NCI-H2107 treated with DMSO at 0.1 percent for 48 hours (cell line): ENCODE measurements at regions not wholly inside any gene's neighbourhood (a gene's known extent, or its start where the extent isn't known, plus 50 kb on each side); places are given as distances from the start of the nearest gene placed in this dataset.

Source experiments
- DNase-seq: peaks from one replicate; lab custom pipeline; 2025; ENCODE audit not compliant: unreplicated experiment; lab: John Stamatoyannopoulos, UW

- no peak for DNase-seq
Observed at GRCh38 chr10:10930979-10931743, 86.5 kb upstream of the CELF2 start.

GRCh38 chr10:10935032-10935431 lies 82.6 kb upstream of the CELF2 start:
- no peak for DNase-seq

GRCh38 chr10:10938676-10939075 lies 79.0 kb upstream of the CELF2 start:
- no peak for DNase-seq

GRCh38 chr10:10941127-10941730 lies 76.4 kb upstream of the CELF2 start:
- no peak for DNase-seq

- no peak for DNase-seq
Observed at GRCh38 chr10:10942441-10942840, 75.2 kb upstream of the CELF2 start.

GRCh38 chr10:10946081-10946480 lies 71.6 kb upstream of the CELF2 start:
- DNase-seq: no peak

GRCh38 chr10:10946801-10947200 lies 70.9 kb upstream of the CELF2 start:
- DNase-seq: no peak

GRCh38 chr10:10951675-10952074 lies 66.0 kb upstream of the CELF2 start:
- no peak for DNase-seq

GRCh38 chr10:10952800-10953199 lies 64.9 kb upstream of the CELF2 start:
- no peak for DNase-seq

GRCh38 chr10:10956681-10957542 lies 60.8 kb upstream of the CELF2 start:
- no peak for DNase-seq

GRCh38 chr10:10958041-10958440 lies 59.6 kb upstream of the CELF2 start:
- no peak for DNase-seq

GRCh38 chr10:10959666-10960065 lies 58.0 kb upstream of the CELF2 start:
- no peak for DNase-seq

- no peak for DNase-seq
Observed at GRCh38 chr10:10960534-10960933, 57.1 kb upstream of the CELF2 start.

GRCh38 chr10:10961072-10961471 lies 56.6 kb upstream of the CELF2 start:
- no peak for DNase-seq

- no peak for DNase-seq
Observed at GRCh38 chr10:10967029-10967428, 50.6 kb upstream of the CELF2 start.

GRCh38 chr10:10967581-10968256 lies 50.0 kb upstream of the CELF2 start:
- no peak for DNase-seq
